ENCODE measurements at regions not wholly inside any gene's neighbourhood (a gene's known extent, or its start where the extent isn't known, plus 50 kb on each side); places are given as distances from the start of the nearest gene placed in this dataset.

- H3K27me3 Mint-ChIP-seq (ENCODE audit: unreplicated experiment) = no peaks in the 10 kb centered on the region
- no peak for DNase-seq (ENCODE audit: low spot score)
- H3K27ac Mint-ChIP-seq (ENCODE audit: unreplicated experiment) = no peak overlapping the region
- no peaks in the 10 kb centered on the region for H3K9me3 Mint-ChIP-seq (ENCODE audit: unreplicated experiment)
- TF ChIP-seq CTCF (IDR thresholded peaks at IDR 0.05; ENCODE audit: unreplicated experiment) = no peak
- no peaks in the 10 kb centered on the region for H3K36me3 Mint-ChIP-seq (ENCODE audit: low read depth, unreplicated experiment)
- no peaks in the 10 kb centered on the region for H3K4me1 Mint-ChIP-seq (ENCODE audit: unreplicated experiment)
- no peak overlapping the region for H3K4me3 Mint-ChIP-seq (ENCODE audit: unreplicated experiment)
Measured at GRCh38 chr5:98500811-98501210, 272.7 kb upstream of the RGMB start.

DNA sequence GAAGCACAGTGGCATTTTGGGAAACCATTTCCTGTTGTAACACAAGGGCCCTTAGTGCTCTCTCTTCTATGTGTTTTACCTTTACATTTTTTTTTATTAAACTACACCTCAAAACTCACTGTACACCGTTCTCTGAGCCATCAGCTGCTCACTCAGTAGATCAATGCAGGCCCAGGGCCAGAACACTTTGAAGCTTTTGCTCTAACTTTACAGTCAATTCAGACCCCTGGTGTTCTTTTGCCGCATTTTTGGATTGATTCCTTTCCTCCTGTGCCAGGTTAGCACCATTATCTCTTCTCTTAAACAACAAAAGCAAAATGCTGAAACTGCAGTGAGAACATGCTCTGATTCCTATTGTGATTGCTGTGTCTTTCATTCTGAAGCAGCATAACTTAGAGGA, 269.8 kb upstream of the RGMB start:
- DNase-seq (ENCODE audit: low spot score) = no peak
- Mint-ChIP-seq H3K9me3 (ENCODE audit: unreplicated experiment) (no peaks in the 10 kb centered on the region), H3K36me3 (ENCODE audit: low read depth, unreplicated experiment) (no peaks in the 10 kb centered on the region), H3K27ac (ENCODE audit: unreplicated experiment) (no peak overlapping the region), H3K4me1 (ENCODE audit: unreplicated experiment) (no peaks in the 10 kb centered on the region), H3K27me3 (ENCODE audit: unreplicated experiment) (no peaks in the 10 kb centered on the region), H3K4me3 (ENCODE audit: unreplicated experiment) (no peak overlapping the region)
- no peak for TF ChIP-seq CTCF (IDR thresholded peaks at IDR 0.05; ENCODE audit: unreplicated experiment)

DNA sequence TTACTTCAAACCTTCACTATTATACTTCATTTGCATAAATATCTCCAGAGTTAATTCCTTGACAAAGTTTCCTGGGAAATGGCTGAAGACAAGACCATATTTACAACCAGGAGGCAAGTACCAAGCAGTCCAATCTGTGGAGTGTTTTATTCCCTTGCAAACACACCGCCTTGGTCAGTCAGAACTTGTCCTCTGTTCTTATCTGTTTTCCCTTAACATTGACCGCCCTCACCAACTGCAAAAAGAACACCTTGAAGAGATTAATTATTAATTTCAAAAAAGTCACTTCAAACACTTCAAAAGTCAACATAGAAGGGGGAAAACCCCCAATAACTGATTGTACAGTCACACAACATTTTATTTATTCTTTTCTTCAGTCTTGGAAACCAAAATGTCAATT, 269.0 kb upstream of the RGMB start:
- DNase-seq (ENCODE audit: low spot score) = no peak
- no peaks in the 10 kb centered on the region for H3K9me3 Mint-ChIP-seq (ENCODE audit: unreplicated experiment)
- no peak overlapping the region for H3K4me3 Mint-ChIP-seq (ENCODE audit: unreplicated experiment)
- peaks cover 4% of the 10 kb centered on the region for H3K4me1 Mint-ChIP-seq (ENCODE audit: unreplicated experiment)
- H3K36me3 Mint-ChIP-seq (ENCODE audit: low read depth, unreplicated experiment) = no peaks in the 10 kb centered on the region
- no peak overlapping the region for H3K27ac Mint-ChIP-seq (ENCODE audit: unreplicated experiment)
- no peaks in the 10 kb centered on the region for H3K27me3 Mint-ChIP-seq (ENCODE audit: unreplicated experiment)
- TF ChIP-seq CTCF (IDR thresholded peaks at IDR 0.05; ENCODE audit: unreplicated experiment) = no peak

GRCh38 chr5:98510143-98510985, 263.1 kb upstream of the RGMB start:
- no peak for DNase-seq (ENCODE audit: low spot score)
- Mint-ChIP-seq H3K27ac (ENCODE audit: unreplicated experiment) (peak overlapping the region; percentile 26), H3K4me3 (ENCODE audit: unreplicated experiment) (no peak overlapping the region)

More at GRCh38 chr5:98510143-98510985, 263.1 kb upstream of the RGMB start:
- no peak for TF ChIP-seq CTCF (IDR thresholded peaks at IDR 0.05; ENCODE audit: unreplicated experiment)
- H3K36me3 Mint-ChIP-seq (ENCODE audit: low read depth, unreplicated experiment) = no peaks in the 10 kb centered on the region
- H3K4me1 Mint-ChIP-seq (ENCODE audit: unreplicated experiment) = peaks cover 17% of the 10 kb centered on the region
- H3K27me3 Mint-ChIP-seq (ENCODE audit: unreplicated experiment) = no peaks in the 10 kb centered on the region
- H3K9me3 Mint-ChIP-seq (ENCODE audit: unreplicated experiment) = no peaks in the 10 kb centered on the region

Measured in endothelial cell (in vitro differentiated cells).